ENCODE measurements at regions not wholly inside any gene's neighbourhood (a gene's known extent, or its start where the extent isn't known, plus 50 kb on each side); places are given as distances from the start of the nearest gene placed in this dataset.

DNA sequence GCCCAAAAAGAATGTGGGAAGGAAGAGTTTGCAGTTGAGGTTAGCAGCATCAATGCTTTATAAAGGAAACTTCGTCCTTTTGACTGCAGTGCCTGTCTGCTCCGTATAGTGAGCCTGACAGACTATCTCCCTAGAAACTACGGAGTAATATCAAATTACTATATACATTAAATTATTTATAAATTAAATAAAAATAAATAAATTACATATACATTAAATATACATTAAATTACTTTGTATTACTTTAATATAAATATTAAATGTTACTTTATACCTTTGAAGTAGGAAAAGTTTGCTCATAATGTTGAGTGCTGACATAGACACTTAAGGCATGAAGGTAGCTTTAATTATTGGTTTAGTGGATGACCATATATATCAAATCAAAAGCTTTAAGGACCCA lies 165.2 kb downstream of the IL15 start:
- Histone ChIP-seq H3K27ac (ENCODE audit: low read length in 2 of 2) (no peak overlapping the region), H2AFZ (ENCODE audit: insufficient read depth, low read depth, low read length, poor library complexity, severe bottlenecking) (no peak overlapping the region), H3K4me3 (ENCODE audit: control extremely low read depth in 1 of 5, extremely low read depth in 1 of 5, insufficient read depth in 1 of 5, low read depth in 2 of 5, low read length in 4 of 5) (no peak overlapping the region), H3K9me3 (ENCODE audit: control extremely low read depth in 1 of 3, control insufficient read depth in 2 of 3, insufficient read depth in 1 of 3, low read length in 2 of 3) (no peaks in the 10 kb centered on the region), H3K9ac (ENCODE audit: low read length) (no peak overlapping the region), H3K4me1 (ENCODE audit: control insufficient read depth in 2 of 2, insufficient read depth in 2 of 2, low read length in 2 of 2) (no peaks in the 10 kb centered on the region), H3K4me2 (replicated peaks; ENCODE audit: low read depth, low read length, poor library complexity, severe bottlenecking) (no peak overlapping the region), H4K20me1 (ENCODE audit: control insufficient read depth, insufficient read depth, low read length, poor library complexity, severe bottlenecking) (no peaks in the 10 kb centered on the region), H3K36me3 (replicated peaks in 1 of 2; ENCODE audit: control extremely low read depth in 1 of 2, control insufficient read depth in 1 of 2, extremely low read depth in 1 of 2, insufficient read depth in 2 of 2, low read length in 1 of 2) (no peaks in the 10 kb centered on the region), H3K27me3 (replicated peaks in 1 of 4; ENCODE audit: control extremely low read depth in 1 of 4, control insufficient read depth in 3 of 4, insufficient read depth in 4 of 4, low read length in 3 of 4) (no peaks in the 10 kb centered on the region), H3K79me2 (ENCODE audit: control insufficient read depth, insufficient read depth, low read length) (no peaks in the 10 kb centered on the region)
- H3K27ac Mint-ChIP-seq = no peak overlapping the region
- H3K4me3 Mint-ChIP-seq = no peak overlapping the region
- H3K4me1 Mint-ChIP-seq = no peaks in the 10 kb centered on the region
- intact Hi-C loops (cut with micrococcal nuclease) = no loop called here
- DNase-seq (no peak), ATAC-seq (ENCODE audit: low read depth) (no peak)
- ChIA-PET POLR2A (no interaction called here), CTCF (no interaction called here)
- H3K9me3 Mint-ChIP-seq (ENCODE audit: insufficient read depth) = no peaks in the 10 kb centered on the region
- TF ChIP-seq, protein P1, sequence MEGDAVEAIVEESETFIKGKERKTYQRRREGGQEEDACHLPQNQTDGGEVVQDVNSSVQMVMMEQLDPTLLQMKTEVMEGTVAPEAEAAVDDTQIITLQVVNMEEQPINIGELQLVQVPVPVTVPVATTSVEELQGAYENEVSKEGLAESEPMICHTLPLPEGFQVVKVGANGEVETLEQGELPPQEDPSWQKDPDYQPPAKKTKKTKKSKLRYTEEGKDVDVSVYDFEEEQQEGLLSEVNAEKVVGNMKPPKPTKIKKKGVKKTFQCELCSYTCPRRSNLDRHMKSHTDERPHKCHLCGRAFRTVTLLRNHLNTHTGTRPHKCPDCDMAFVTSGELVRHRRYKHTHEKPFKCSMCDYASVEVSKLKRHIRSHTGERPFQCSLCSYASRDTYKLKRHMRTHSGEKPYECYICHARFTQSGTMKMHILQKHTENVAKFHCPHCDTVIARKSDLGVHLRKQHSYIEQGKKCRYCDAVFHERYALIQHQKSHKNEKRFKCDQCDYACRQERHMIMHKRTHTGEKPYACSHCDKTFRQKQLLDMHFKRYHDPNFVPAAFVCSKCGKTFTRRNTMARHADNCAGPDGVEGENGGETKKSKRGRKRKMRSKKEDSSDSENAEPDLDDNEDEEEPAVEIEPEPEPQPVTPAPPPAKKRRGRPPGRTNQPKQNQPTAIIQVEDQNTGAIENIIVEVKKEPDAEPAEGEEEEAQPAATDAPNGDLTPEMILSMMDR (IDR thresholded peaks at IDR 0.05) = no peak
- no peak for TF ChIP-seq EZH2 (IDR thresholded peaks at IDR 0.05; ENCODE audit: borderline replicate concordance, insufficient read depth, low read depth, low read length, poor library complexity, severe bottlenecking)
- H3K27me3 Mint-ChIP-seq = no peaks in the 10 kb centered on the region
- no CpG with 5 or more reads among the region's 3 CpGs for WGBS (ENCODE audit: insufficient coverage)

DNA sequence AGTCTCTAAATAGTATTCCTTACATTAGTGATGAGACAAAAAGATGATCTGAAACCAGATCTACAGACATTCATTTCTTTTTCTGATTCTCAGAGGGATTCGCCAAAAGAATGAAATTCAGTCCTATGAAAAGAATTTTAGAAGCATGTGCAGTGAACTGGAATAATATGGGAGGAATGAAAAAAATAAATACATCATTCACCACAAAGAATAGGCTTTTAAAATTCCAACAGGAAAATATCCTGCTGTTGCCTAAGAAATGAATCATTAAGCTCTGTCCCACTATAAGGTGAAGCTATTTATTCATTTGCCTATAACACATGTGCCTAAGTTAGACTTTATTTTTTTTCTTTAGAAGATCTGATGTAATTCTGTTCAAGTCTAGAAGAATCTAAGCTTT lies 165.9 kb downstream of the IL15 start:
- Mint-ChIP-seq H3K4me1 (no peaks in the 10 kb centered on the region), H3K27ac (no peak overlapping the region), H3K4me3 (no peak overlapping the region), H3K9me3 (ENCODE audit: insufficient read depth) (no peaks in the 10 kb centered on the region), H3K27me3 (no peaks in the 10 kb centered on the region)
- TF ChIP-seq, protein P1 (IDR thresholded peaks at IDR 0.05) = no peak
- TF ChIP-seq EZH2 (IDR thresholded peaks at IDR 0.05; ENCODE audit: borderline replicate concordance, insufficient read depth, low read depth, low read length, poor library complexity, severe bottlenecking) = no peak
- Histone ChIP-seq H3K9me3 (ENCODE audit: control extremely low read depth in 1 of 3, control insufficient read depth in 2 of 3, insufficient read depth in 1 of 3, low read length in 2 of 3) (no peaks in the 10 kb centered on the region), H3K4me3 (ENCODE audit: control extremely low read depth in 1 of 5, extremely low read depth in 1 of 5, insufficient read depth in 1 of 5, low read depth in 2 of 5, low read length in 4 of 5) (no peak overlapping the region), H3K36me3 (replicated peaks in 1 of 2; ENCODE audit: control extremely low read depth in 1 of 2, control insufficient read depth in 1 of 2, extremely low read depth in 1 of 2, insufficient read depth in 2 of 2, low read length in 1 of 2) (no peaks in the 10 kb centered on the region), H3K79me2 (ENCODE audit: control insufficient read depth, insufficient read depth, low read length) (no peaks in the 10 kb centered on the region), H4K20me1 (ENCODE audit: control insufficient read depth, insufficient read depth, low read length, poor library complexity, severe bottlenecking) (no peaks in the 10 kb centered on the region), H3K9ac (ENCODE audit: low read length) (no peak overlapping the region), H3K4me2 (replicated peaks; ENCODE audit: low read depth, low read length, poor library complexity, severe bottlenecking) (no peak overlapping the region), H3K4me1 (ENCODE audit: control insufficient read depth in 2 of 2, insufficient read depth in 2 of 2, low read length in 2 of 2) (no peaks in the 10 kb centered on the region), H3K27ac (ENCODE audit: low read length in 2 of 2) (no peak overlapping the region), H2AFZ (ENCODE audit: insufficient read depth, low read depth, low read length, poor library complexity, severe bottlenecking) (no peak overlapping the region), H3K27me3 (replicated peaks in 1 of 4; ENCODE audit: control extremely low read depth in 1 of 4, control insufficient read depth in 3 of 4, insufficient read depth in 4 of 4, low read length in 3 of 4) (no peaks in the 10 kb centered on the region)
- ATAC-seq (ENCODE audit: low read depth) (no peak), DNase-seq (no peak)
- no CpG with 5 or more reads among the region's 1 CpG for WGBS (ENCODE audit: insufficient coverage)
- ChIA-PET CTCF (no interaction called here), POLR2A (no interaction called here)
- intact Hi-C loops (cut with micrococcal nuclease) = no loop called here
